HG03439 (cell line): ENCODE measurements at regions not wholly inside any gene's neighbourhood (a gene's known extent, or its start where the extent isn't known, plus 50 kb on each side); places are given as distances from the start of the nearest gene placed in this dataset.

Experiments used
- ATAC-seq: cut with Tn5 transposase; IDR thresholded peaks from one replicate; pipeline ENCODE4 v1.9.1; 2021; ENCODE audit warnings: mild to moderate bottlenecking, moderate library complexity; ENCODE audit not compliant: unreplicated experiment

- ATAC-seq: no peak
These were observed 58.3 kb upstream of the CLDN10 start for GRCh38 chr13:95494082-95494681.

- ATAC-seq: no peak
These were observed 56.0 kb upstream of the CLDN10 start for GRCh38 chr13:95496485-95496884.

GRCh38 chr13:95497381-95497807 is 55.1 kb upstream of the CLDN10 start:
- no peak for ATAC-seq

- no peak for ATAC-seq
These were observed 53.6 kb upstream of the CLDN10 start for GRCh38 chr13:95498886-95499285.

- no peak for ATAC-seq
These were observed 52.5 kb upstream of the CLDN10 start for GRCh38 chr13:95499811-95500712.

- ATAC-seq: no peak
These were observed 50.3 kb upstream of the CLDN10 start for GRCh38 chr13:95502216-95502615.
